NCI-H146 treated with DMSO at 0.1 percent for 48 hours (cell line): ENCODE measurements at regions not wholly inside any gene's neighbourhood (a gene's known extent, or its start where the extent isn't known, plus 50 kb on each side); places are given as distances from the start of the nearest gene placed in this dataset.

Experiments used
- DNase-seq: peaks from one replicate; lab custom pipeline; 2025; ENCODE audit not compliant: unreplicated experiment; lab: John Stamatoyannopoulos, UW

DNA sequence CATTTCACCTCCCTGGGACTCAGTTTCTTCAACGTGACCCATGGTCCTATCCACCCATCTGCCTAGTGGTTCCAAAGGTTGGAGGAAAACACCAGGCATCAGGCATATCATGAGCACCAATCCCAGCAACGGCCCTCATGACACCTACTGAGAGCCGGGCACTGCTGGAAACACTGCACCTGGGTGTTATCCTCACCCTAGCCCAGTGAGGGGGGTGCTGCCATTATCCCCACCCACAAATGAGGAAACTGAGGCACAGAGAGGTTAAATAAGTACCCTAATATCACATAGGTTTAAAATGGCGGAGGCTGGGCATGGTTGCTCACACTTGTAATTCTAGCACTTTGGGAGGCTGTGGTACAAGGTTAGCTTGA is 206.9 kb downstream of the MATN1 start:
- no peak for DNase-seq

DNA sequence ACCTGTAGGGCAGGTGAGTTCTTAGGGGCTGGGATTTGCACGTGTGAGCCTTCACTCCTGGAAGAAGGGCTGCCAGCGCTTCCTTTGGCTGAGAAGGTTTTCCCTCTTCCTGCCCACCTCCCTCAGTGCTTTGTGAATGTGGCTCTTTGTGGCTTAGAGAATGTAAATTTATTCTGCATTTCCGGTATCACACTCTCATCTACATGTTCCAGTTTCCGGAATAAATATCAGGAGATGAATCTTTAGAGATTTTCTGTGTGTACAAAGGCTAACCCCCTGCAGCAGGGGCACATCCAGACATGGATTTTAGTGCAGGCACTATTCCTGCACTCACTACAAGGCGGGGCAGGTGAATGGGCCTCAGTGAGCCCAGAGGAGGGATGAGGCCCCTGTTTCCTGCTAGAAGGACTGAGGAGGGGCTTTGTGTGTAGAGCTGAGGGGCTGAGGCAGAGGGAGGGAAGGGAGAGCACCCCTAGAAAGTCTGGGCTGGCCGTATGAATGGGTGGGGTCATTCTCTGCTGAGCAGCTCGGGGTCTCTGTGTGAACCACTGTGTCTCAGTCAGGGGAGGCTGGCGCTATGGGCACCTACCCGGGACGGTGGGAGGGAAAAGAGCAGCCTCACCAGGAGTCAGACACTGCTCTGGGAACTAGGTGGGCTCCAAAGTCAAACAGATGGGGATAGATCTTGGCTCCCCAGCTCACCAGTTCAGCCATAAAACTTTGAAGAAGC is 207.5 kb downstream of the MATN1 start:
- no peak for DNase-seq

DNA sequence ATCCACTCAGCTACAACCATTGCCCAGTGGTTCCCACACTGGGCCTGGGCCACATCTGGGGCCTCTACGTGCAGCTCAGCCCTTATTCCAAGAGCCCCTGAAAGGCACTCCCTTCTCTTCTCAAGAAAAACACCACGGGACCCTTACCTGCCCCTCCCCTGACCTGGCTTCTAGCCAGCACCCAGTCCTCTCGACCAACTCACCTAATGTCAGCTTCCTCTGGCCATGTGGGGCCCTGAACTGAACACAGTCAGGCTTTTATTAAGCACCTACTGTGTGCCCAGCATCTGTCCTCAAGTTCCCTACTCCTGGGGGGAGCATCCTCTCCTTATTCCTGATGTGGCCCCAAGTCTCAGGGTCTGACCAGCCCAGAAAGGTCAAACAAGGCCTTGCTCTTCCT is 208.4 kb downstream of the MATN1 start:
- no peak for DNase-seq

DNA sequence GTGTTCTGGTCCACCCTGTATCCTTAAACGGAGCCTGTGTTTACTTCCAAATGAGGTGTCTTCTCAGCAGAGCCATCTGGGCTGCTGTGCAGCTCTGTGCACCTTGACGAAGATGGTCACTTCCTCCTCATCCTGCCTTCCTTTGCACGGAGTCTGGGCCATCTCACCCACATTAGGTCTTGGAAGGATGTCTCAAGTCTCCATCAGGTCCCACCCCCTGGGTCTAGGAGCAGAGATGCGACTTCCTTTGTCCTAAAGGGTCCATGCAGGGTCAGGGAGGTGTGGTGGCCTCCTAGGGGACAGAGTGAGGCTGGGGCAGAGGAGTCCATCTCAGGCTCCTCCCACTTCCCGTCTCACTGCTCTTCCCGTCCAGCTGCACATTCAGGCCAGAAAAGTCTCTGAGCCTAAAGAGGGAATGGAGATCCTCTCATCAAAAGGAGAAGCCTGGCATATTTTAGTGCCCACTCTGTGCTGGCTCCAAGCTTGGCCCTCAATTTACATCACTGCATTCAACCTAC is 209.2 kb downstream of the MATN1 start:
- DNase-seq = no peak

DNA sequence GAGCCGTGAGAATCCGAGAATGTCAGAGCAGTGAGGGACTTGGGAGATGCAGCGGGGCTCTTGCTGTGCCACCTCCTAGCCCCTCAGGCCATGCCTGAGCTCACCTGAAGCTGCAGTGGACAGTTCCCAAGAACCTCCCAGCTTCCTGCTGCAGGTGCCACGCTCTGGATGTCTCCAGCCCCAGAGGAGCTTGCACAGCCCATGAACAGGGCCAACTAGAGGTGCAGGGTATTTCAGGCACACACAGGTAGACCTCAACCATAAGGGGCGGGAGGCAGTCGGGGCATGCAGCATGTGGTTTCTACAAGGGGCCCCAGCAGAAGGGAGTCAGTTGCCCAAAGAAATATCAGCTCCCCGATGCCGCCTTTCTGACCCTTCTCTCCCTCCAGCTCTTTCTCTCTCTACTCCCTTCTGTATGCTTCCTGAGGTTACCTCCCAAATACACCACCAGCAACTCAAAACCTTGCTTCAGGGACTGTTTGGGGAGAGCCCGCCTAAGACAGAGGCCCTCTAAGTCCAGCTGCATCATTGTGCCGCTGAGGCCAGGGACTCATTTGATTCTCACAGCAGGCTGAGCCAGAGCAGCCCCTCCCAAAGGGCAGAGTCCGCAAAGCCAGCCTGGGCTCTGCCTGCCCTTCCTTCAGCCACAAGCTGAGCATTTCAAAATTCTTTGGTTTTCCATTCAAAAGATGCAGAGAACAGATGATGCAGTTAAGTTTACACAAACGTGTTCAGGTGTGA is 209.8 kb downstream of the MATN1 start:
- no peak for DNase-seq

DNA sequence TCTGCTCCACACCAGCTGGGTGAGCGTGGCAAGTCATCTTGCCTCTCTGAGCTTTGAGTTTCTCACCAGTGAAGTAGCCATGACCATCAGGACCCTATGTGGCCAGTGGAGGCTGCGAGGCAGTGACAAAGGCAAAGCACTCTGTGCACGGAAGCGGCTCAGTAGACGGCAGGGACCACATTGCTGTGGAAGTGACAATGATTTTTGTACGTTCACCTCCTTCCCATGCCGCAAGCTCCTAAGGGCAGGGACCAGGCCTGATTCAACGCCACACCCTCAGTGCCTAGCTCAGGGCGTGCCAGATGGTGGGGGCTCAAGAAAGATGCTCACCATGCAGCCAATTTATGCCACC is 210.5 kb downstream of the MATN1 start:
- no peak for DNase-seq

DNA sequence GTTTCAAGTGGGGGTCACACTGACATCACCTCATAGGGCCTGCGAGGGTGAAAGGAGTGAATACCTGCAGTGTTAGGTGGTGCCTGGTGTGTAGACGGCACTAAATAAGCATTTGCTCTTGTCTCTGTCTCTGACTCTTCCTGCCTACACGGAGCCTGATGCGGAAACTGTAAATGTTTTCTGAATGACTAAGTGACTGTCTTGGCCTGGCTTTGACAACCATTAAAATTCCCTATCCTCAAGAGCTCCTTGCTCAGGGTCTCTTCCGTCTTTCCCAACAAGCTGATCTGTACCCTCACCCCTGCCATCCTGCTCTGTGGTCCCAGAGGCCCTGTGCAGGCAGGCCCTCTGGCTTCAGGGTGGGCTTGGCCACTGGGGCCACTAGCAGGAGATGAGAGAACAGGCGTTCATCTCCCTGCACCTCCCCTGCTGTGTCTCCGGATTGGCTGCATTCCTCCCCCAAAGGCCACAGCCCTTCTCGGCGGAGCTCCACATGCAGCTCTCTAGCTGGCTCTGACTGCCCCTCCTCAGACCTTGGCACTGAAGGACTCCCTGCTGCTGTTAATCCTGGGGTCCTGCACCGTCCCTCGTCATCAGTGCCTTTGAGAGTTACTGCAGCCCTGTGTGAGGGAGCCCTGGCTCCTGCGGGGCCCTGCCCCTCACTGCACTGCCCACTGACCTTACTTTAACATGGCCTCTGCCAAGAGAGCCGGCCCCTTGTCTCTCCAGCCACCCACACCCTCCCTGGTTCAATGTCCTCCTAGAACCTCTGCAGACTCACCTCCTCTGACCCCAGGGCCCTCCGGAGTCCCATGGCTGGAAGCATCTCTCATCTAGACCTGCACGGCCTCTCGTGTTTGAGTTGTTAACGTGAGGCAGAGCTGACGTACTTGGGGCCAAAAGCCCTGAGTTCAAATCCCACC is 211.1 kb downstream of the MATN1 start:
- no peak for DNase-seq

DNA sequence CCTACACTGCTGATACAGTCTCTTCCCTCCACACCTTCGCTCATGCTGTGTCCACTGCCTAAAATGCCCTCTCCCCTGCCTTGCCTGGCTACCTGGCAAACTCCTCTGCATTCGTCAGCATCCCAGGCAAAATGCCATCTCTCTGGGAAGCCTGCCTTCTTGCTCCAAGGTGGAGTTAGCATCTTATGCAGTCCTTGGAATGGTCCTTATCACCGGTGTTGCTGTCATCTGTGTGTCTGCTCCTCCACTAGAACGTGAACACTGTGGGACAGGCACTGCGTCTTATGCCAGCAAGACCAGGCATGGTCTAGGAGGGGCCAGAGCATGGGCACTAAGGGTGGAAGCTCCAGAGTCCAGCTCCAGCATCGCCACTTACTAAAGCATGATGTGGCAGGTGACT is 211.8 kb downstream of the MATN1 start:
- DNase-seq = no peak

DNA sequence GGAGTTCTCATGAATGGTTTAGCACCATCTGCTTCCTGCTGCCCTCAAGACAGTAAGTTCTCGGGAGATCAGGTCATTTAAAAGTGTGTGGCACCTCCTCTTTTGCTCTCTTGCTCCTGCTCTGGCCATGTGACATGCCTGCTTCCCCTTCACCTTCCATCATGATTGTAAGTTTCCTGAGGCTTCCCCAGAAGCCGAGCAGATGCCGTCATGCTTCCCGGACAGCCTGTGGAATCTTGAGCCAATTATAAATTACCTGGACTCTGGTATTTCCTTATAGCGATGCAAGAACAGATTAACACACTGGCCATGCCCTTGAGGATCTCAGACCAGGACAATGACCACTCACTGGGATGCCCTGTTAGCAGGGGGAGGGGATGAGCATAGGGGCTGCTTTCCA is 212.3 kb downstream of the MATN1 start:
- DNase-seq = no peak

DNA sequence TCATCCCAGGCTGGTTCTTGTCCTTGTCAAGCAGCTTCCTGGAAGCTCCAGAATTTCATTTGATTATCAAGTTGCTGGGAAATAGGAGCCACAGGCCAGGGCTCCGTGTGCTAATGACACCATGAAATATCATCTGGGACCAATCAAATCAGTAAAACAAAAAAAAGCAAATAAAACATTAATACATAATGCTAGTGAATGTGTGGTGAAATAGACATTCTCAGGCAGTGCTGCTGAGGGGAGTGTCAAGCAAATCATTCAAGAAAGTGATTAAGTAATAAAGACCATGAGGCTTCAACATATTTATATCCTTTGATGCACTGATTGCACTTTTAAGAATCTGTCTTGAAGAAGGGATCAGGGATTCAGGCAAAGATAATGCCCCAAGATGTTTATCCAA is 213.7 kb downstream of the MATN1 start:
- no peak for DNase-seq

DNA sequence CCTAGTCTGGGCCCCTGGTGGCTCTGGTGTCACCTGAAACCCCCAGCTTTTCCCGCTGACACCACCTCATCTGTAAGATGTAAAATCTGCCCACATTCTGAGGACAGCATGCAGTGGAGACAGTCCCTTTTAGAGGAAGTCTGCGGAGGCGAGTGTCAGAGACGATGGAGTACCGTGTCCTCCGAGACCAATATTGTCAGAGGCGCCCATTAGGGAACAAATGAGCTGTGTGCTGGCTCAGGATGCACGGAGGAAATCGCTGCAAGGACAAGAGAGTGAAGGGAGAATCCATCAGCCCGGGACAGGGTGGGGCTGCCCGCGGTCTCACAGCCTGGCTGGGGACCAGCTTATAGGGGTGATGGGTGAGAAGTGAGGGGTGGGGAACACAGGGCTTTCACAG is 214.8 kb downstream of the MATN1 start:
- DNase-seq = no peak

DNA sequence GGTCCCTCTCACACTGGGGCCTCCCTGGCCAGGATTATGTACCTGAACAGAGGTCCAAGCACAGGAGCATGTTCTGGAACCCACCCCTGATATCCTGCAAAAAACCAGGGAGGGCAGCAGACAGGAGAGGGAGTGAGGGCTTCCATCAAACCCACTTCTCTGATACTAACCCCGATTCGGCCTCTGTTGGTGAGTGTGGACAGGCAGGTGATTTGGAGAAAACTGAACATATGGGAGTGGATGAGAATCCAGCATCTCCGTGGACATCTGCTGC is 215.3 kb downstream of the MATN1 start:
- no peak for DNase-seq

DNA sequence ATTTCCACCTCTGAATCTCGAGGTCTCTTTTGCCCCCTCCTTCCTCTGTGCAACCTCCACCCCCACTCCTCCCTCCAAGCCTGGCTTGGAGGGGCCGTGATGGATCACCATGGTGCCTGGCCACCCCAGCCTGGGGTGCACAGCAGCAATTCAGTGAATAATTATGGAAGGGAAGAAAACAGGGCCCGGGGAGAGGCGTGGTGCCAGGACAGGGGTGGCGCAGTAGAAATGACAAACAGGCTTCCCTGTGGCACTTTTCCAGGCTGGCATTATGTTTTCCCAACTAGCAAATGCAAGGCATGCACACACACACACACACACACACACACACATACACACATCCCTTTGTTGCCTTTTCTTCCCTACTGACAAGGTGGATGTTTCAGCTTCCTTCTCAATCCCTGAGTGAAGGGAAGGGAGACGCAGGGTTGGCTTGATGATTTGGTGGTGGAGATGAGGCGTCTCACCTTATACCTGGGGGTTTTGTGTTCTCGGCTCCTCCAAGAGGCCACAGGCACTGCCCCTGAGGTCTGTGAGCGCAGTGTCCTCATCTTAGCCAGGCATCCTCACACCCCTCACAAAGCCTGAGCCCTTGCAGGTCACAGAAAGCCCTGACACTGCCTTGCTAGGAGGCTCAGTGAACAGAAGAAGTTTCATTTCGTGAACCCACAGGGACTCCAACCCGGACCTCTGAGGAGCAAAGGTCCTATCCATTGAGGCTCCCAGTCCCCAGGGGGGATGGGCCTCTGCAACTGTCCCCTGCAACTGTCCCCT is 215.8 kb downstream of the MATN1 start:
- no peak for DNase-seq

DNA sequence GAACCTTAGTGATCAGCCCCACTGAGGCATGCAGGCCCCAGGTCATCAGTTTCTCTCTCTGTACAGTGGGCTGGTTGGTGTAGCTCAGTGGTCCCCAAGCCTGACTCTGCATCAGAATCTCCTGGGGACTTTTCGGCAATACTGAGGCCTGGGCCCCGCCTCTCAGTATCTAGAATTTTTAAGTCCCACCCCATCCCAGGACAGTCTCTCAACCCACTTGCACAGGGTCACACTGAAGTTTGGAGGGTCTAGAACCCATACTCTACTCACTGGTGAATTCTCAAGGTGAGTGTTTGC is 216.4 kb downstream of the MATN1 start:
- DNase-seq = no peak

DNA sequence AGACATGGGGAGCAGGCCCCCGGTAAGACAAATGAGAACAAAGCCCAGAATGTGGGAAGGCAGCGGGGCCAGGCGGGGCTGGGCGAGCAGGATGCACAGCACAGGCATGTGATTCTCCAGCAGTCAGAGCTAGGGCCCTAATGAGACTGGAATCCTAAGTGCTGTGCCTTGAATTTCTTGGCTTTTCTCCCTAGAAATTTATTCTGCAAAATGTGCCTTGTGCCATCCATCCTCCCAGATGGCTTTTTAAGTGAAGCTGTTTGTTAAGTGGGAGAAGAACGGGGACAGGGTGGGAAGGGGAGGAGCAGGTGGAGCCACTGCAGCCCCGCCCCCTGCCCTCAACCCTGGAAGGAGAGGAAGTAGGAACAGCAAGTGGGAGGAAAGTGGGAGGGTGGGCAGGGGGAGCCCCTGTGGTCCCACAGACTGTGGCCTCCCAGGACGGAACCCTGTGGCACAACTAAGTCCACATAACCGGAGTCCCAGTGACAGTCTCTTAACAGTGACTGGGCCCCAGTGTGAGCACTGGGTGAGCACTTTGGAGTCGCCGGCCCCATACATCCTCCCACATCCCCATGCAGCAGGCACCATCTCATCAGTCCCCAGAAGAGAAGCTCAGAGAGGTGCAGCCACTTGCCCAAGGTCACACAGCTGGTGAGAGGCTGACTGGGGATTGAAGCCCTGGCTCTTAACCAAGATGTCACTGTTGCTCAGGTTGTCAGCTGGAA is 216.9 kb downstream of the MATN1 start:
- no peak for DNase-seq

DNA sequence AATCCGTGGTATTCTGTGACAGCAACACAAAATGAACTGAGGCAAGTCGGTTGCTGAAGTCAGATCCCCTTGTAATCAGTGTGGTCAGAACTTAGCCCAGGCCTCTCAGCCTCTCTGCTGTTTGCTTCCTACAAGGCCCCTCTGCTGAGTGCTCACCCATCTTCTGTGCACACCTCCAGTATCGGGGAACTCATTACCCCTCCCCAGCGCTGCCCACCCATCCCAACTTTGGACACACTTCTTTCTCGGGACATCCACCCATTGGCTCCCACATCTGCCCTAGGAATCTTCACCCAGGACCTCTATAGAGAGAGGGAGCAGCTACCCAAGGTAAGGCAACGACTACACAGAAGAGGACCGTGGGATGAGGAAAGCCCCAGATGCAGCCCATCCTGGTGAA is 217.5 kb downstream of the MATN1 start:
- no peak for DNase-seq

DNA sequence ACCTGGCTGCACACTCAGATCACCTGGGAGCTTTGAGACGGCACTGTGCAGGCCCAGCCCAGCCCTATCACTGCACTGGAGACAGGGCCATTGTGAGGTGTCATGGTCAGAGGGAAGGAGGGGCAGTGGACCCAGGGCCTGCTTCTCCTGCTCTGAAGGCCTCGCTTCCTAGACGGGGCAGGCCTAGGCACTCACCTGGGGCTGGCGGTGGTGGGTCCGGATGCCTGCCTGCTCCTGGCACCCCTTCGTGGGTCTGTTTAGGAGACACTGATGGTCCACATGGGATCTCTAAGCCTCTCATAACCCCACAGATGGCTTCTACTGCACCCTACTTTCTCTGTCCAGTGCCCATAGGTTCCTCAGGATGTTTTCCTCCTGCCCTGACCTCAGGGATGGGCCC is 230.9 kb downstream of the MATN1 start:
- no peak for DNase-seq

DNA sequence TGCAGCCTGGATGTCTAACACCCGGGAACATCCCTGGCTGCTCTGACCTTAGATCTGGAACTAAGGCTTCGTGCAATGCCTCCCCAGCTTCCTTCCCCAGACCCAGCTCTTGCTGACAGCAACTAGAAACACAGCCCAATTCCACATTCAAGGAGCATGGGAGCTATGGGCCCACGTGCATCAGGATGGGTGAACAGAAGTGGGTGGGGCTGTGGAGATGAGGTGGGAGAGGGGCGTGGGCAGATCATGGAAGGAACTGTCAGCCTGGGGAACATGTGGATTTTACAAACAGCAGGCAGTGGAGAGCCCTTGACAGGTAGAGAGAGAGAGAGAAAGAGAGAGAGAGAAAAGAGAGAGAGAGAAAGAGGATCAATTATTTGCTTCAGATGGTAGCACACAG is 231.6 kb downstream of the MATN1 start:
- no peak for DNase-seq

DNA sequence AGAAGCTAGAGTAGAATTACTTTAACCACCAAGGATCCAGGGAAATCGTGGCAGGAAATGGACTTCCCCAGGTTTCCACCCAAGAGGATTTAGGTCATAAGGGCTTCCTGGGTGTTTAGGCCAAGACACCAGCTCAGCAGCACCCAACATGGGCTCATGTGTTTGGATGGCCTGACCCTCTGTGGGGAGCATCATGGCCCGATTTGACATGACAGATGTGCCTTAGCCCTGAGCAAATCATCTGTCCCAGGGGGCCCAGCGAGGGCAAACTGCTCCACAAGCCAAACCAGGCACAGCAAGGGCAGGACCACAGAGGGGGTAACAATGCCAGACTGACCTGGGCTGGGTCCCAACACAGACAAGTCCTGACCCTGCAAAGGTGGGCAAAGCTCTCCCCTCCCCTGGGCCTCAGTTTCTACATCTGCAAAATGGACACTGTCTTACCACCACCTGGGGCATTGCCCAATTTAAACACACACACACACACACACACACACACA is 232.8 kb downstream of the MATN1 start:
- DNase-seq = no peak

DNA sequence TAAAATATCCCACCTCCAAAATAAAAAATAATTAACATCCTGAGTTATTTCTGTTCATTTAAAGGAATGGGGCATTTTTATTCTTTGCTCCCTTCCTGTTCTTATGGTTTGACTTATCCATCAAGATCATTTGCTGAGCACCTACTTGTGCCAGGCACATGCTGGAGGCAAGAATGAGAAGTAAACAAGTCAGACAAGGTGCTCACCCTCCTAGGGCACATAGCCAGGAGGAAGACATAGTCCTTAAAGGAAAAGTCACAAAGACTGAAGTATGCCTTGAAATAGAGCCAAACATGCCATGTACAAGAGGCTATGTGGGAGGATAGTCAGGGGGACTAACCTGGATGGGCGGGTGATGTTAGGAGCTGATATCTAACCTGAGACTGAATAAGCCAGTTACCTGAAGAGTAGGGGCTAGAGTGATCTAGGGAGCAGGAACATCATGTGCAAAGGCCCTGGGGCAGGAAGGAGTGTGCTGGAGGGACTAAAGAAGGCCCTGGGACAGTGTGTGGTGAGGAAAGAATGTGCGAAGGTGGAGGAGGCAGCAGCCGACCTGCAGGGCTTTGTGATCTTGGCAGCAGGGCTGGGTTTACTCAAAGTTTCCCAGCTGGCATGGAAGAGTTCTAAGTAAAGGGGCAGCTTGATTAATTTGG is 233.5 kb downstream of the MATN1 start:
- no peak for DNase-seq
